ENCODE measurements at regions not wholly inside any gene's neighbourhood (a gene's known extent, or its start where the extent isn't known, plus 50 kb on each side); places are given as distances from the start of the nearest gene placed in this dataset.

DNA sequence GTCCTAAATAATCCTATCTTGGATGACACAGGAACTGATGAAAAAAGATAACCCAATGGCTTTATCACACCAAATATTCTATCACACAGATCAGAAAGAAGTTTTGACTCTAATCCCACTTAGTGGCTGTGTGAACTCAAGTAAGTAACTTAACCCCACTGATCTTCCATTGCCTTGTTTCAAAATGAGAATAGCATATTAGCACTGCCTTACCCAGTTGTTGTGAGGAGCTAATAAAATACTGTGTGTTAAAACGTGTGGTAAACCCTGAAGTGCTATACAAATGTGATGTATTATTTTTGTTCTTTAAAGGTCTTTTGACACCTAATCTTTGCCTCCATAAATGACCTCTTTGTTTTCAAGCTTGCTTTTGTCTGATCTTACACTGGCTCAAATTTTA, 60.9 kb upstream of the ARID2 start:
- DNase-seq (ENCODE audit: low read depth) = no peak

DNA sequence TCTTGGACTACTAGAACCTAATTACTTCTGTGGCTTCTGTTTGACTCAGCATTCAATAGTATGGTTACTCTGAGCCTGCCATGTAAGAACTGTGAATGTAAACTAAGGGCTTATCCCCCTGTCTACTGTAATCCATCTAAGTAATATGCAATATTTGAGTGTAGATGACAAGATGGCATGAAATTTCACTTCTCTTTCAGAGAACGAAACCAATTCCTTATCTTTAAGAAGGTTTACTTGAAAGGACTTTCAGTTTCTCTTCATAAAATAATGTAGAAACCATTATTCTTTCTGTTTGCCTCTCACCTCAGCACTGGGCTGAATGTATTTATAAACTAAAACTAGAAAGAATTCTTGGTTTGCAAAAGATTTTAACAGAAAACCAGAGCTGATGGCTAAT, 60.4 kb upstream of the ARID2 start:
- no peak for DNase-seq (ENCODE audit: low read depth)

DNA sequence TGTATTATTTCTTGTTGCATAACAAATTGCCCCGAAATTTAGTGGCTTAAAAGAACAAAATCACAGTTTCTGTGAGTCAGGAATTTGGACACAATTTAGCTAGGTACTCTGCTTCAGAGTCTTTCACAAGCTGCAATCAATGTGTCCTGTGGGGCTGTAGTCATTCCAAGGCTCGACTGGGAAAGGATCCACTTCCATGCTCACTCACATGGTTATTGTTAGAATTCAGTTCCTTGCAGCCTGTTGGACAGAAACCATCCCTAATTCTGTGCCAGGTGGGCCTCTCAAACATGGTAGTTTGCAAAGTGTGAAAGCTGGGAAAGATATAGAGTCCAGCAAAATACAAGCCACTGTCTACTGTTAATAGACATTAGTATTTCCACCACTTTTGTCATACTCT, 59.7 kb upstream of the ARID2 start:
- DNase-seq (ENCODE audit: low read depth) = peak; percentile 5

DNA sequence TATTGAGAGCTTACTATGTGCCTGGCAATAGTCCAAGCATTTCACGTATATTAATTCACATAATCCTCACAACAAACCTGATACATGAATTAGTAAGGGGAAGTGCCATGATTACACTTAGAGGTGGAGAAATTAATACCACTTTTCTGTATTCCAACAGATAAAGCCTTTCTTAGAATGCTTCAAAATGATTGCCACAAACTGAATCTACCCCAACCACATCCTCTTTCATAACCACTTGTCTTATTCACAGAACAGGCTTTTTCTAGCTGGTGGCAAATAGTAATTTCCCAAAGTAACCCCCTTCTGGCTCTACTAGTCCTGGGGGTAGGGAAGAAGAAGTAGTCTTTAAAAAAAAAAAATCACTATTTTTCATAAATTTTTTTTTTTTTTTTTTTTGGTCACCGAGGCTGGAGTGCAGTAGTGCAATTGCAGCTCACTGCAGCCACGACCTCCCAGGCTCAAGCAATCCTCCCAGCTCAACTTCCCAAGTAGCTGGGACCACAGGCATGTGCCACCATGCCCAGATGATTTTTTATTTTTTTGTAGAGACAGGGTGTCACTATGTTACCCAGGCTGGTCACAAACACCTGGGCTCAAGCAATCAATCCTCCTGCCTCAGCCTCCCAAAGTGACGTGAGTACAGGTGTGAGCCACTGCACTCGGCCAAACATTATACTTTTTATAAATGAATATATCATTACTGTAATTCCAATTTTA, 59.0 kb upstream of the ARID2 start:
- peak; percentile 70 for DNase-seq (ENCODE audit: low read depth)

DNA sequence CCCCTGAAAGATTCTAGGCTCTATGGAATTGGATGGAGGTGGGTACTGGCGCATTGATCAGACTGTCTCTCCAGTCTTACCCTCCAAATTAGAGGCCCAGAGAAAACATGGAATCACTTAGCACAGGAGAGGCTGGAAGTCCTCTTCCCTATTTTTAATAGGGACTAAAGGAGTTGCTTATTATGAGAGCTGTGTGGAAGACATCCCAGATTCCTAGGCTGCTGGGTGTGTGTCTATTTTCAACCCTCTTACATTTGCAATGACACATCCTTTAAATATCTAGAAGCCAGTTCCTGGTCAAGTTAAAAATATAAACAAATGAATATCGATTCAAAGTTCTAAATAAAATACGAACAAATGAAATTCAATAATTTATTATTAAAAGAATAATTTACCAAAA, 58.3 kb upstream of the ARID2 start:
- peak; percentile 85 for DNase-seq (ENCODE audit: low read depth)

DNA sequence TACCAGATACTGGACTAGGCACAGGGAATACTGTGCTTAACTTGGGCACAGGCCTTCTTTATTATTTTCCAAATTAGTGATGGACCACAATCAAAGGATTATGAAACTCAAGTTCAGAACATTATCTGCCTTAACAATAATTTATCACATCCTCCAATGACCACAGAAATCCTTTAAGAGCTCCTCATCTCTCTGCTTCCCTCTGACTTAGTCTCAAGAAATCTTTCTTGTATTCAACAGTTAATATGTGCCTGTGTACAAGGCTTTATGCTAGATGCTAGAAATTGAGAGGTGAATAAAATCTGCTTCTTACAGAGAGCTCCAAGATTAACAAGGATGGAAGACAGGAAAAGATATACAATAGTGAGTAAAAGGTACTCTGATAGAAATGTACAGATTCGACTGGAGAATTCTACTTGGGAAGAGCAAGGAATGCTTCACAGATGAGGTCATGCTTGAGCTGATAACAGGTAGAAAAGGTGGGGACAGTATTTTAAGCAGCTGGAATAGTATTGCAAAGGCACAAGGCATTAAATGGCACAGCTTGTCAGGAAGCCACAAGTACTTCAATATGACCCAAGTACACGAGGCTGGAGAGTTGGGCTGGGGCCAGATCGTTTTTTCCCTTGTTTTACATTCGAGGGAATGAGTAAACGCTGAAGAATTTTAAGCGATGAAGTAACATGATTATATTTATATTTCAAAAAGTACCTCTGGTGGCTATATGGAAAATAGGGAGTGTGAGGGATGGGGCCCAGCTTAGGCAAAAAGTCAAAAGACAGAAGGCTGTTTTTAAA, 55.1 kb upstream of the ARID2 start:
- DNase-seq (ENCODE audit: low read depth) = peak; percentile 68

DNA sequence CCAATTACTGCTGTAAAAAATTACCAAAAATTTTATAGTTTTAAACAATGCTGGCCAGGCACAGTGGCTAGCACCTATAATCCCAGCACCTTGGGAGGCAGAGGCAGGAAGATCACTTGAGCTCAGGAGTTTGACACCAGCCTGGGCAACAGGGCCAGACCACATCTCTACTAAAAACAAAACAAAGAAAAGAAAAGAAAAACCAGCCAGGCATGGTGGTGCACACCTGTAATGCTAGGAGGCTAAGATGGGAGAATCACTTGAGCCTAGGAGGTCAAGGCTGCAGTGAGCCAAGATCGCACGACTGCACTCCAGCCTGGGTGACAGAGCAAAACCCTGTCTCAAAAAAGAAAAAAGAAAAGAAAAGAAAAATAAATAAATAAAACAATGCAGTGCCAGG, 54.0 kb upstream of the ARID2 start:
- DNase-seq (ENCODE audit: low read depth) = no peak

Measured in myocyte (in vitro differentiated cells).